ENCODE measurements at regions not wholly inside any gene's neighbourhood (a gene's known extent, or its start where the extent isn't known, plus 50 kb on each side); places are given as distances from the start of the nearest gene placed in this dataset.

GRCh38 chr2:195408811-195409210, 248.2 kb upstream of the SLC39A10 start:
- DNase-seq (ENCODE audit: low read depth, low spot score), result no peak

- no peak for DNase-seq (ENCODE audit: low read depth, low spot score)
Observed at GRCh38 chr2:195408196-195408595, 248.8 kb upstream of the SLC39A10 start.

GRCh38 chr2:195407783-195408182, 249.2 kb upstream of the SLC39A10 start:
- DNase-seq (ENCODE audit: low read depth, low spot score), result no peak

- DNase-seq (ENCODE audit: low read depth, low spot score), result no peak
Observed at GRCh38 chr2:195406886-195407603, 250.0 kb upstream of the SLC39A10 start.

GRCh38 chr2:195404651-195405050, 252.4 kb upstream of the SLC39A10 start:
- DNase-seq (ENCODE audit: low read depth, low spot score), result no peak

GRCh38 chr2:195396479-195396878, 260.5 kb upstream of the SLC39A10 start:
- no peak for DNase-seq (ENCODE audit: low read depth, low spot score)

- no peak for DNase-seq (ENCODE audit: low read depth, low spot score)
Observed at GRCh38 chr2:195395362-195395761, 261.7 kb upstream of the SLC39A10 start.

GRCh38 chr2:195392446-195393336, 264.3 kb upstream of the SLC39A10 start:
- DNase-seq (ENCODE audit: low read depth, low spot score), result no peak

- DNase-seq (ENCODE audit: low read depth, low spot score), result no peak
Observed at GRCh38 chr2:195390686-195391321, 266.2 kb upstream of the SLC39A10 start.

GRCh38 chr2:195388028-195388427, 269.0 kb upstream of the SLC39A10 start:
- DNase-seq (ENCODE audit: low read depth, low spot score), result no peak

GRCh38 chr2:195382186-195382585, 274.8 kb upstream of the SLC39A10 start:
- no peak for DNase-seq (ENCODE audit: low read depth, low spot score)

GRCh38 chr2:195370167-195370943, 286.7 kb upstream of the SLC39A10 start:
- no peak for DNase-seq (ENCODE audit: low read depth, low spot score)

- DNase-seq (ENCODE audit: low read depth, low spot score), result no peak
Observed at GRCh38 chr2:195369218-195369587, 287.8 kb upstream of the SLC39A10 start.

GRCh38 chr2:195368249-195369217, 288.5 kb upstream of the SLC39A10 start:
- DNase-seq (ENCODE audit: low read depth, low spot score), result no peak

- DNase-seq (ENCODE audit: low read depth, low spot score), result no peak
Observed at GRCh38 chr2:195367809-195368208, 289.2 kb upstream of the SLC39A10 start.

GRCh38 chr2:195364015-195364965, 292.7 kb upstream of the SLC39A10 start:
- DNase-seq (ENCODE audit: low read depth, low spot score), result no peak

- DNase-seq (ENCODE audit: low read depth, low spot score), result no peak
Observed at GRCh38 chr2:195363496-195363895, 293.5 kb upstream of the SLC39A10 start.

GRCh38 chr2:195360242-195360641, 296.8 kb upstream of the SLC39A10 start:
- DNase-seq (ENCODE audit: low read depth, low spot score), result no peak

- no peak for DNase-seq (ENCODE audit: low read depth, low spot score)
Observed at GRCh38 chr2:195359043-195359735, 297.8 kb upstream of the SLC39A10 start.
